Right lobe of liver (tissue), 6 donors: ENCODE measurements at regions not wholly inside any gene's neighbourhood (a gene's known extent, or its start where the extent isn't known, plus 50 kb on each side); places are given as distances from the start of the nearest gene placed in this dataset.

ENCODE experiments used
- ATAC-seq, 4 donors: fragments of 200-7000 bp; cut with Tn5 transposase; one replicate each; pipeline ENCODE4 v1.9.1; 2020; ENCODE audit warnings: mild to moderate bottlenecking in 4 of 4, moderate library complexity in 4 of 4
- DNase-seq, 3 donors: peaks; one replicate each; pipeline ENCODE4 v3.0.0-alpha.2; 2020
- H3K27ac ChIP-seq, 3 donors: fragments of 200-600 bp; one replicate each; pipeline ENCODE4 v1.8.0; 2022
- H3K27me3 ChIP-seq, 2 donors: fragments of 200-600 bp; one replicate each; pipeline ENCODE4 v1.8.0; 2022
- H3K36me3 ChIP-seq, 4 donors: fragments of 200-600 bp; sonication (generic) in 1 of 4; one replicate each; pipeline versions ENCODE4 v1.5.1 to v1.8.0; 2017 to 2022; ENCODE audit warnings: control low read depth in 1 of 4
- H3K4me1 ChIP-seq, 4 donors: fragments of 200-600 bp; sonication (generic) in 1 of 4; one replicate each; pipeline versions ENCODE4 v1.5.1 to v1.8.0; 2017 to 2022; ENCODE audit warnings: control low read depth in 1 of 4
- H3K4me3 ChIP-seq, 3 donors: fragments of 200-600 bp; one replicate each; pipeline ENCODE4 v1.8.0; 2022
- H3K9me3 ChIP-seq, 4 donors: fragments of 200-600 bp; sonication (generic) in 1 of 4; one replicate each; pipeline versions ENCODE4 v1.5.1 to v1.8.0; 2017 to 2022; ENCODE audit warnings: control low read depth in 1 of 4
- CTCF ChIP-seq, 4 donors: fragments of 200-600 bp in 3 of 4; fragments of 450-650 bp in 1 of 4; IDR thresholded peaks; one replicate each; pipeline versions ENCODE4 v1.5.1 to v1.8.0; 2016 to 2022; ENCODE audit warnings: antibody characterized with exemption in 4 of 4, mild to moderate bottlenecking in 2 of 4
- POLR2A ChIP-seq: fragments of 450-650 bp; IDR thresholded peaks from one replicate; pipeline ENCODE4 v1.6.1; 2017; ENCODE audit warnings: antibody characterized with exemption, mild to moderate bottlenecking
- WGBS: methylation state at CpG from one replicate; pipeline ENCODE4 v1.1.6; 2018; ENCODE audit warnings: low coverage, low lambda C conversion rate; ENCODE audit not compliant: insufficient coverage; ENCODE audit errors: missing lambda C conversion rate; 5-methylcytosine and 5-hydroxymethylcytosine counted together
- intact Hi-C, 2 donors: fragments of 100-400 bp; cut with DNase I; formaldehyde crosslinking; loops; one replicate each; pipeline versions ENCODE4 v1.11.2 to v1.14.1; 2022
- donor health status: DM: no; HTN: yes; CAD: no.
- donor health status: DM: no; HTN: no; CAD: no.
- donor health status: DM: no; HTN: no; CAD: no.
- donor health status: DM: no; HTN: yes; CAD: no.
- donor health status: DM: no; HTN: yes; CAD: no.

DNA sequence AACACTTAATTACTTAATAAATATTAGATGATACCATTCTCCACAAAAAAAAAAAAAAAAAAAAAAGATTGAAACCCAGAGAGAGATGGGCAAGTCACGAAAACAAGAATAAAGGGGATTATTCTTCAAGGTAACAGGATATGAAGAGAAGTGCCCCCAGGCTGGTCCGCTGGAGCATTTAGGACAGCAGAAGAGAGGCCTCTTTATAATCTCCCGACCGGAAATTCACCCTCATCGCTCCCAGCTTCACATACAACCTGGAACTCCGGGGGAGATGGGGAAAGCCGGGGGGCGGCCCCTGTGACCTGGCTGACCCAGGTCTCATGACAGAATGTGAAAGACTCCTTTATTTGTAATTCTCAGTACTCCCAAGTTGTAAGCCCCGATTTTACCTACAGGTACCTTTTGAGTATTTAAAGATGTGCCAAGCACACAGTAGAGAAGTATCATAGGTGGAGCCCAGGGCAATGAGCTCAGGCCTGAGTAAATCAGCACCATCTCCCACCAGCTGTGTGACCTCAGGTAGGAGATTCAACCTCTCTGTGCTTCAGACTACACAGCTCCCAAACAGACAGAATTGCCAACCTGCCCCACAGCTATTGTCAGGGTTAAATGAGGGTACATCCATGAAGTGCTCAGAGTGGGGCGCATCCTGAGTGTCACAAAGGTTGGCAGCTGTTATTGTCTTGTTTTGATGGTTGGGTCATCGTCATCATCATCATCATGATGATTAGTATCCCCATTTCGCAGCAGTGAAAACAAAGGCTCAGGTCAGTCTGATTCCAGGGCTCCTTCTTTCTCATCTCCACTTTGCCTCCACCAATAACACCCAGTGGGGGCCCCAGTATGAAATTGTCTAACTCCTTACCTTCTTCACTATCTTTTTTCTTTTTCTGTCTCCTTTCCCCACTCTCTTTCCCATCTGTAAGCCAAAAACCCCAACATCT is 148.4 kb downstream of the PSMG1 start:
- TF ChIP-seq POLR2A (no peak), CTCF (IDR thresholded peaks at IDR 0.05) (no peak)
- intact Hi-C loops = loop anchor here in 1 of 2 donors (5.0 kb wide), 1 partner anchor 123 kb away; no protein-coding TSS in a partner anchor
- Histone ChIP-seq H3K27me3 (no peaks in the 10 kb centered on the region), H3K36me3 (no peaks in the 10 kb centered on the region), H3K4me1 (peaks cover 0 to 19% (median 10%) of the 10 kb centered on the region in 4 donors), H3K4me3 (no peak overlapping the region), H3K9me3 (no peaks in the 10 kb centered on the region), H3K27ac (peak overlapping the region; percentile 81 to 94 (median 92))
- peak in 1 of 4 donors; percentile 8 for ATAC-seq
- WGBS = 38% methylated on average over 6 of the region's 12 CpGs
- no peak for DNase-seq

- no peaks in the 10 kb centered on the region for H3K27me3 ChIP-seq
- peaks cover 0 to 19% (median 10%) of the 10 kb centered on the region in 4 donors for H3K4me1 ChIP-seq
- DNase-seq (peak; percentile 95 to 97 (median 97)), ATAC-seq (peak; percentile 91 to 98 (median 94))
- WGBS = 24% methylated on average over 13 of the region's 22 CpGs
- peak in 2 of 4 donors; percentile 9 to 13 for TF ChIP-seq CTCF (IDR thresholded peaks at IDR 0.05)
- TF ChIP-seq POLR2A = peak; percentile 55
- H3K36me3 ChIP-seq = no peaks in the 10 kb centered on the region
- peak overlapping the region in 1 of 3 donors; percentile 22 for H3K4me3 ChIP-seq
- H3K9me3 ChIP-seq = no peaks in the 10 kb centered on the region
- peak overlapping the region; percentile 81 to 94 (median 92) for H3K27ac ChIP-seq
- intact Hi-C loops = loop anchor here in 1 of 2 donors (5.0 kb wide), 1 partner anchor 122 kb away; no protein-coding TSS in a partner anchor
Measured at GRCh38 chr21:39033878-39034589, 149.2 kb downstream of the PSMG1 start.

DNA sequence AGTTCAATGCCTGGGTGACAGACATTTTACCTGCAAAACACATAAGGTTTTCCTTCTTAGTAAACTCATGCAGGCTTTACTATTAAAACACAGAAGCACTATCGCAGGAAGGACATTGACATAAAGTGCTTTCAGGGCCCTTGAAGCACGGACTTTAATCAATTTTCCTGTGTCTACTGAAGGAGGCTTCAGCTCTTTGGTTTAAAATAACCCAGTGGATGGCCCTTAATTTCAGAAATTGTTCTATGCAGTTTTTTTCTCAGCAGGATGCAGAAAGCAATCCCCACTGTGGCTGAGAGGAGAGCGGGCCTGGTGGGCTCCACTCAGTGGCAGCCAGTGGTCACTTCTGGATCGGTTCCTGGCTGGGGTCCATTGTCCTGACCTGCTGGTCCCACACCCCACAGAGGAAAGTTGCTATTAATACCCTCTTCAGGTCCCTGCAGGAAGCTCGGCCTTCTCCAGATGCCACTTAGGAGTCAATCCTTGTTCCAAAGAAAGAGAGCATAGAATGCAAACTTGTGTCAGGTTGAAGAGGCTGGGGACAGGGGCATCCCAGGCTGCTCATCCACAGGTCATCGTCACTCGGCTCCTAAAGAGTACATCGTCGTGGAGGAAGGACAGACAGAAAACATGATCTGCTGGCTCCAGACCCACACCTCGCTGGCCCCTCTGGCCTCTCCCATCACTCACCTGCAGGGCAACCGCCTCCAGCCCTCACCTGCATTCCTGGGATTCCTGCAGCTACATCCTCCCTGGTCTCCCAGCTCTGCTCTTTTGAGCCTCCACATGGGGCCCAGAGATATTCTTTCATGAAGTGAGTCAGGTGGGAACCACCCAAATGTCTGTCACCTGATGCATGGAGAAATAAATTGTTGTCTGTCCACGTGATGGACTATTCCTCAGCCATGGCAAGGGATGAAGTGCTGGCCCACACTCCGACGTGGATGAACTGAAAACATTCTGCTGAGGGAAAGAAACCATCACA is 153.1 kb downstream of the PSMG1 start:
- no peak for ATAC-seq

More for the DNA sequence above, 153.1 kb downstream of the PSMG1 start:
- peak overlapping the region in 1 of 3 donors; percentile 8 for H3K27ac ChIP-seq
- intact Hi-C loops = loop anchor here in 1 of 2 donors (5.0 kb wide), 1 partner anchor 118 kb away; no protein-coding TSS in a partner anchor
- no peaks in the 10 kb centered on the region for H3K9me3 ChIP-seq
- no peak overlapping the region for H3K4me3 ChIP-seq
- H3K4me1 ChIP-seq = peaks cover 0 to 19% (median 10%) of the 10 kb centered on the region in 4 donors
- no peak for DNase-seq
- TF ChIP-seq CTCF (IDR thresholded peaks at IDR 0.05) (no peak), POLR2A (no peak)
- no peaks in the 10 kb centered on the region for H3K36me3 ChIP-seq
- WGBS = 57% methylated on average over 6 of the region's 14 CpGs
- no peaks in the 10 kb centered on the region for H3K27me3 ChIP-seq
